GM12873 (cell line): ENCODE measurements at regions not wholly inside any gene's neighbourhood (a gene's known extent, or its start where the extent isn't known, plus 50 kb on each side); places are given as distances from the start of the nearest gene placed in this dataset.

Experiments
- CTCF ChIP-seq: IDR thresholded peaks from 2 replicates; pipeline ENCODE4 v1.5.1; 2012; ENCODE audit warnings: low read depth, mild to moderate bottlenecking, moderate library complexity, low read length, control low read depth; ENCODE audit not compliant: insufficient read depth; ENCODE audit errors: missing control alignments

GRCh38 chr6:81609736-81610135, 142.7 kb downstream of the TENT5A start:
- no peak for TF ChIP-seq CTCF

- no peak for TF ChIP-seq CTCF
These were observed 143.7 kb downstream of the TENT5A start for GRCh38 chr6:81608776-81609175.

GRCh38 chr6:81606965-81607381, 145.5 kb downstream of the TENT5A start:
- no peak for TF ChIP-seq CTCF

- TF ChIP-seq CTCF = no peak
These were observed 147.0 kb downstream of the TENT5A start for GRCh38 chr6:81605526-81605925.

- TF ChIP-seq CTCF = no peak
These were observed 150.6 kb downstream of the TENT5A start for GRCh38 chr6:81601918-81602317.

- TF ChIP-seq CTCF = no peak
These were observed 158.0 kb downstream of the TENT5A start for GRCh38 chr6:81594501-81594900.

- TF ChIP-seq CTCF = no peak
These were observed 162.2 kb downstream of the TENT5A start for GRCh38 chr6:81590314-81590691.
